Endometrium (tissue), 2 donors: ENCODE measurements at regions not wholly inside any gene's neighbourhood (a gene's known extent, or its start where the extent isn't known, plus 50 kb on each side); places are given as distances from the start of the nearest gene placed in this dataset.

Source experiments
- FAIRE-seq: peaks from 2 replicates; lab custom pipeline; 2012; peaks lifted over from hg19 to GRCh38; lab: Jason Lieb, UNC
- donor health status: control.
- donor health status: control.

GRCh38 chr22:42330170-42330569, 59.7 kb upstream of the TCF20 start:
- no peak for FAIRE-seq

- no peak for FAIRE-seq
Observed at GRCh38 chr22:42329504-42329903, 59.1 kb upstream of the TCF20 start.

- FAIRE-seq: no peak
Observed at GRCh38 chr22:42328784-42329145, 58.3 kb upstream of the TCF20 start.

- no peak for FAIRE-seq
Observed at GRCh38 chr22:42328130-42328783, 57.8 kb upstream of the TCF20 start.

GRCh38 chr22:42327462-42328129, 57.1 kb upstream of the TCF20 start:
- FAIRE-seq: no peak

- FAIRE-seq: no peak
Observed at GRCh38 chr22:42326801-42327200, 56.3 kb upstream of the TCF20 start.

- FAIRE-seq: no peak
Observed at GRCh38 chr22:42326301-42326700, 55.8 kb upstream of the TCF20 start.

- no peak for FAIRE-seq
Observed at GRCh38 chr22:42324990-42325710, 54.7 kb upstream of the TCF20 start.

- FAIRE-seq: no peak
Observed at GRCh38 chr22:42324566-42324965, 54.1 kb upstream of the TCF20 start.

- FAIRE-seq: peak; percentile 82
Observed at GRCh38 chr22:42323971-42324370, 53.5 kb upstream of the TCF20 start.

- no peak for FAIRE-seq
Observed at GRCh38 chr22:42322562-42322926, 52.1 kb upstream of the TCF20 start.

GRCh38 chr22:42321908-42322561, 51.6 kb upstream of the TCF20 start:
- no peak for FAIRE-seq

- FAIRE-seq: no peak
Observed at GRCh38 chr22:42320443-42321416, 50.3 kb upstream of the TCF20 start.
